ENCODE measurements at regions not wholly inside any gene's neighbourhood (a gene's known extent, or its start where the extent isn't known, plus 50 kb on each side); places are given as distances from the start of the nearest gene placed in this dataset.

DNA sequence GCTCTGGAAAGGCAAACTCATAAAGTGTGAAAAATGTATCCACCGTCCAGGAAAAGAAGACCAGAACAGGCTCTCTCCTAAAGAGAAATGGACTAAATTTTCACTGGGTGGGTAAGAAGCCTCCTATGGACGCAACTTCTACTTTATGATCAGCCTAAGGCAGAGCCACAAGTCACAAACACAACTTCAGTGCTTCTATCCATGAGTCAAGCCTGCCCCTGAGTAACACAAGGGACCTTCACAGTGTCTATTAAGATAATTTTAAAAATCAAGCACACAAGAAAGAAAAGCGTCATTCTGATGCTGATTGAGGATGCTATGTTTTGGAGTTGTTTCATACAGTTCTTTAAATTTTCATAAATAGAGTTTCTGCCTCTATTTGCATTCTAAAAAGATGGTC is 601.7 kb upstream of the ARID1B start:
- ChIA-PET POLR2A (no interaction called here), CTCF (no interaction called here), RAD21 (ENCODE audit: low non-redundant PET in 1 of 2, low total read pairs in 2 of 2, uncharacterized antibody in 2 of 2, unreplicated experiment in 2 of 2) (no interaction called here)
- TF ChIP-seq ZNF274 (IDR thresholded peaks at IDR 0.05; ENCODE audit: low read depth, low read length) = no peak
- TF ChIP-seq, protein P1, sequence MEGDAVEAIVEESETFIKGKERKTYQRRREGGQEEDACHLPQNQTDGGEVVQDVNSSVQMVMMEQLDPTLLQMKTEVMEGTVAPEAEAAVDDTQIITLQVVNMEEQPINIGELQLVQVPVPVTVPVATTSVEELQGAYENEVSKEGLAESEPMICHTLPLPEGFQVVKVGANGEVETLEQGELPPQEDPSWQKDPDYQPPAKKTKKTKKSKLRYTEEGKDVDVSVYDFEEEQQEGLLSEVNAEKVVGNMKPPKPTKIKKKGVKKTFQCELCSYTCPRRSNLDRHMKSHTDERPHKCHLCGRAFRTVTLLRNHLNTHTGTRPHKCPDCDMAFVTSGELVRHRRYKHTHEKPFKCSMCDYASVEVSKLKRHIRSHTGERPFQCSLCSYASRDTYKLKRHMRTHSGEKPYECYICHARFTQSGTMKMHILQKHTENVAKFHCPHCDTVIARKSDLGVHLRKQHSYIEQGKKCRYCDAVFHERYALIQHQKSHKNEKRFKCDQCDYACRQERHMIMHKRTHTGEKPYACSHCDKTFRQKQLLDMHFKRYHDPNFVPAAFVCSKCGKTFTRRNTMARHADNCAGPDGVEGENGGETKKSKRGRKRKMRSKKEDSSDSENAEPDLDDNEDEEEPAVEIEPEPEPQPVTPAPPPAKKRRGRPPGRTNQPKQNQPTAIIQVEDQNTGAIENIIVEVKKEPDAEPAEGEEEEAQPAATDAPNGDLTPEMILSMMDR (IDR thresholded peaks at IDR 0.05 in 2 of 3, conservative IDR thresholded peaks at IDR 0.05 in 1 of 3; ENCODE audit: borderline replicate concordance in 1 of 3, insufficient read depth in 1 of 3, low read depth in 2 of 3, low read length in 2 of 3) = no peak
- TF ChIP-seq YY1 (IDR thresholded peaks at IDR 0.05; ENCODE audit: extremely low read depth, insufficient replicate concordance, low read depth, low read length) = no peak
- TF ChIP-seq POLR2AphosphoS5 (IDR thresholded peaks at IDR 0.05; ENCODE audit: low read depth, low read length) = no peak
- no peak for TF ChIP-seq EZH2 (IDR thresholded peaks at IDR 0.05)
- no peak for TF ChIP-seq SP1 (IDR thresholded peaks at IDR 0.05; ENCODE audit: low read depth)
- TF ChIP-seq, protein P2, sequence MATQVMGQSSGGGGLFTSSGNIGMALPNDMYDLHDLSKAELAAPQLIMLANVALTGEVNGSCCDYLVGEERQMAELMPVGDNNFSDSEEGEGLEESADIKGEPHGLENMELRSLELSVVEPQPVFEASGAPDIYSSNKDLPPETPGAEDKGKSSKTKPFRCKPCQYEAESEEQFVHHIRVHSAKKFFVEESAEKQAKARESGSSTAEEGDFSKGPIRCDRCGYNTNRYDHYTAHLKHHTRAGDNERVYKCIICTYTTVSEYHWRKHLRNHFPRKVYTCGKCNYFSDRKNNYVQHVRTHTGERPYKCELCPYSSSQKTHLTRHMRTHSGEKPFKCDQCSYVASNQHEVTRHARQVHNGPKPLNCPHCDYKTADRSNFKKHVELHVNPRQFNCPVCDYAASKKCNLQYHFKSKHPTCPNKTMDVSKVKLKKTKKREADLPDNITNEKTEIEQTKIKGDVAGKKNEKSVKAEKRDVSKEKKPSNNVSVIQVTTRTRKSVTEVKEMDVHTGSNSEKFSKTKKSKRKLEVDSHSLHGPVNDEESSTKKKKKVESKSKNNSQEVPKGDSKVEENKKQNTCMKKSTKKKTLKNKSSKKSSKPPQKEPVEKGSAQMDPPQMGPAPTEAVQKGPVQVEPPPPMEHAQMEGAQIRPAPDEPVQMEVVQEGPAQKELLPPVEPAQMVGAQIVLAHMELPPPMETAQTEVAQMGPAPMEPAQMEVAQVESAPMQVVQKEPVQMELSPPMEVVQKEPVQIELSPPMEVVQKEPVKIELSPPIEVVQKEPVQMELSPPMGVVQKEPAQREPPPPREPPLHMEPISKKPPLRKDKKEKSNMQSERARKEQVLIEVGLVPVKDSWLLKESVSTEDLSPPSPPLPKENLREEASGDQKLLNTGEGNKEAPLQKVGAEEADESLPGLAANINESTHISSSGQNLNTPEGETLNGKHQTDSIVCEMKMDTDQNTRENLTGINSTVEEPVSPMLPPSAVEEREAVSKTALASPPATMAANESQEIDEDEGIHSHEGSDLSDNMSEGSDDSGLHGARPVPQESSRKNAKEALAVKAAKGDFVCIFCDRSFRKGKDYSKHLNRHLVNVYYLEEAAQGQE (IDR thresholded peaks at IDR 0.05; ENCODE audit: low read depth) = no peak
- TF ChIP-seq FOSL1 (IDR thresholded peaks at IDR 0.05; ENCODE audit: low read depth) = no peak
- TF ChIP-seq TCF7L2 (IDR thresholded peaks at IDR 0.05; ENCODE audit: borderline replicate concordance, extremely low read depth, insufficient read depth, insufficient read length) = no peak
- TF ChIP-seq CEBPB (IDR thresholded peaks at IDR 0.05; ENCODE audit: low read depth) = no peak
- TF ChIP-seq RAD21 (IDR thresholded peaks at IDR 0.05; ENCODE audit: low read depth) = no peak
- TF ChIP-seq CBX3 (IDR thresholded peaks at IDR 0.05; ENCODE audit: low read depth) = no peak
- TF ChIP-seq EZH2phosphoT487 (IDR thresholded peaks at IDR 0.05; ENCODE audit: borderline replicate concordance) = no peak
- no peak for TF ChIP-seq ELF1 (IDR thresholded peaks at IDR 0.05; ENCODE audit: borderline replicate concordance, low read depth)
- TF ChIP-seq, protein P3, sequence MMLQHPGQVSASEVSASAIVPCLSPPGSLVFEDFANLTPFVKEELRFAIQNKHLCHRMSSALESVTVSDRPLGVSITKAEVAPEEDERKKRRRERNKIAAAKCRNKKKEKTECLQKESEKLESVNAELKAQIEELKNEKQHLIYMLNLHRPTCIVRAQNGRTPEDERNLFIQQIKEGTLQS (IDR thresholded peaks at IDR 0.05) = no peak
- no peaks in the 10 kb centered on the region for H4K20me1 ChIP-seq (ENCODE audit: insufficient read depth)
- H3K27ac ChIP-seq (ENCODE audit: low read depth, low read length) = no peak overlapping the region
- H3K9me2 ChIP-seq (ENCODE audit: insufficient read depth) = no peaks in the 10 kb centered on the region
- no peak overlapping the region for H3K9ac ChIP-seq (ENCODE audit: low read length)
- intact Hi-C loops (cut with micrococcal nuclease) = loop anchor here (5.0 to 10.0 kb wide), 2 partner anchors 387 to 1009 kb away; no protein-coding TSS in a partner anchor
- H2AFZ ChIP-seq (ENCODE audit: low read depth, low read length, poor library complexity, severe bottlenecking) = no peak overlapping the region
- DNase-seq (ENCODE audit: low read depth, low spot score) (no peak), ATAC-seq (no peak)
- no peaks in the 10 kb centered on the region for H3K9me3 ChIP-seq (ENCODE audit: control insufficient read depth in 1 of 2, insufficient read depth in 1 of 2, low read depth in 1 of 2, low read length in 2 of 2)
- H3K79me2 ChIP-seq (ENCODE audit: insufficient read depth, low read length) = no peaks in the 10 kb centered on the region
- H3K4me1 ChIP-seq (ENCODE audit: control insufficient read depth in 1 of 2, insufficient read depth in 2 of 2, low read length in 2 of 2) = no peaks in the 10 kb centered on the region
- H3K4me3 ChIP-seq (replicated peaks in 1 of 2; ENCODE audit: low read depth in 1 of 2, low read length in 2 of 2) = no peak overlapping the region
- no TSS peak for BruUV-seq (replicated peaks)
- no peaks in the 10 kb centered on the region for H3K36me3 ChIP-seq (ENCODE audit: control insufficient read depth in 1 of 2, insufficient read depth in 2 of 2, low read length in 2 of 2)
- H3K4me2 ChIP-seq (ENCODE audit: low read length) = no peak overlapping the region
- H3K27me3 ChIP-seq (ENCODE audit: insufficient read depth, low read length) = no peaks in the 10 kb centered on the region
